Left ventricle myocardium inferior (tissue), 1 donor: ENCODE measurements at regions not wholly inside any gene's neighbourhood (a gene's known extent, or its start where the extent isn't known, plus 50 kb on each side); places are given as distances from the start of the nearest gene placed in this dataset.

Source experiments
- DNase-seq: peaks from one replicate; pipeline ENCODE4 v3.0.0-alpha.2; 2020
- H3K27ac ChIP-seq: fragments of 200-600 bp; replicated peaks from 2 replicates; pipeline ENCODE4 v1.8.0; 2021
- H3K27me3 ChIP-seq: fragments of 200-600 bp; 2 replicates; pipeline ENCODE4 v1.8.0; 2021; ENCODE audit warnings: low read depth
- H3K36me3 ChIP-seq: fragments of 200-600 bp; 2 replicates; pipeline ENCODE4 v1.8.0; 2021
- H3K4me1 ChIP-seq: fragments of 200-600 bp; 2 replicates; pipeline ENCODE4 v1.8.0; 2021
- H3K4me3 ChIP-seq: fragments of 200-600 bp; 2 replicates; pipeline ENCODE4 v1.8.0; 2021; ENCODE audit warnings: mild to moderate bottlenecking, moderate library complexity
- H3K9me3 ChIP-seq: fragments of 200-600 bp; replicated peaks from 2 replicates; pipeline ENCODE4 v1.8.0; 2021
- CTCF ChIP-seq: fragments of 200-600 bp; IDR thresholded peaks from 2 replicates; pipeline ENCODE4 v1.8.0; 2021; ENCODE audit warnings: antibody characterized with exemption, mild to moderate bottlenecking, borderline replicate concordance
- intact Hi-C: fragments of 100-400 bp; cut with micrococcal nuclease; formaldehyde crosslinking; loops from one replicate; pipeline ENCODE4 v1.11.0; 2022
- donor health status: DM: no; HTN: yes; CAD: no; lungs with severe emphysema.

- H3K4me3 ChIP-seq, result no peak overlapping the region
- no peaks in the 10 kb centered on the region for H3K9me3 ChIP-seq
- no peaks in the 10 kb centered on the region for H3K36me3 ChIP-seq
- no peak overlapping the region for H3K27ac ChIP-seq
- no peak for DNase-seq
- H3K27me3 ChIP-seq, result no peaks in the 10 kb centered on the region
- intact Hi-C loops, result no loop called here
- H3K4me1 ChIP-seq, result no peaks in the 10 kb centered on the region
- TF ChIP-seq CTCF, result no peak
Observed at GRCh38 chr12:43255522-43256111, 296.4 kb downstream of the ADAMTS20 start.

- no peak for TF ChIP-seq CTCF
- no peak overlapping the region for H3K27ac ChIP-seq
- no peaks in the 10 kb centered on the region for H3K27me3 ChIP-seq
- H3K9me3 ChIP-seq, result no peaks in the 10 kb centered on the region
- no peak for DNase-seq
- no peaks in the 10 kb centered on the region for H3K36me3 ChIP-seq
- no peaks in the 10 kb centered on the region for H3K4me1 ChIP-seq
- intact Hi-C loops, result no loop called here
- H3K4me3 ChIP-seq, result no peak overlapping the region
Observed at GRCh38 chr12:43252585-43252984, 299.4 kb downstream of the ADAMTS20 start.

- no peaks in the 10 kb centered on the region for H3K4me1 ChIP-seq
- no peaks in the 10 kb centered on the region for H3K36me3 ChIP-seq
- intact Hi-C loops, result no loop called here
- no peak for DNase-seq
- H3K4me3 ChIP-seq, result no peak overlapping the region
- H3K27ac ChIP-seq, result no peak overlapping the region
- no peaks in the 10 kb centered on the region for H3K9me3 ChIP-seq
- no peak for TF ChIP-seq CTCF
- H3K27me3 ChIP-seq, result no peaks in the 10 kb centered on the region
Observed at GRCh38 chr12:43245947-43246346, 306.1 kb downstream of the ADAMTS20 start.

- TF ChIP-seq CTCF, result no peak
- intact Hi-C loops, result no loop called here
- H3K27ac ChIP-seq, result no peak overlapping the region
Observed at GRCh38 chr12:43241986-43242385, 310.0 kb downstream of the ADAMTS20 start.

GRCh38 chr12:43238281-43238680 is 313.7 kb downstream of the ADAMTS20 start:
- intact Hi-C loops, result no loop called here
- Histone ChIP-seq H3K27me3 (no peaks in the 10 kb centered on the region), H3K9me3 (no peaks in the 10 kb centered on the region), H3K36me3 (no peaks in the 10 kb centered on the region), H3K4me1 (no peaks in the 10 kb centered on the region), H3K27ac (no peak overlapping the region), H3K4me3 (no peak overlapping the region)
- TF ChIP-seq CTCF, result no peak
- DNase-seq, result no peak

More at GRCh38 chr12:43241986-43242385, 310.0 kb downstream of the ADAMTS20 start:
- Histone ChIP-seq H3K36me3 (no peaks in the 10 kb centered on the region), H3K4me3 (no peak overlapping the region), H3K4me1 (no peaks in the 10 kb centered on the region), H3K9me3 (no peaks in the 10 kb centered on the region), H3K27me3 (no peaks in the 10 kb centered on the region)
- no peak for DNase-seq
